ENCODE measurements at regions not wholly inside any gene's neighbourhood (a gene's known extent, or its start where the extent isn't known, plus 50 kb on each side); places are given as distances from the start of the nearest gene placed in this dataset.

- ChIA-PET POLR2A (no interaction called here), CTCF (no interaction called here)
- TF ChIP-seq ZNF311 (tag by site-specific recombination; IDR thresholded peaks at IDR 0.05; ENCODE audit: borderline replicate concordance): no peak
- no peak for TF ChIP-seq ZNF624 (tag by site-specific recombination; IDR thresholded peaks at IDR 0.05)
- TF ChIP-seq ZNF561 (tag by site-specific recombination; IDR thresholded peaks at IDR 0.05; ENCODE audit: borderline replicate concordance): no peak
- TF ChIP-seq BCL6B (tag by site-specific recombination; IDR thresholded peaks at IDR 0.05): no peak
- TF ChIP-seq, protein P1, sequence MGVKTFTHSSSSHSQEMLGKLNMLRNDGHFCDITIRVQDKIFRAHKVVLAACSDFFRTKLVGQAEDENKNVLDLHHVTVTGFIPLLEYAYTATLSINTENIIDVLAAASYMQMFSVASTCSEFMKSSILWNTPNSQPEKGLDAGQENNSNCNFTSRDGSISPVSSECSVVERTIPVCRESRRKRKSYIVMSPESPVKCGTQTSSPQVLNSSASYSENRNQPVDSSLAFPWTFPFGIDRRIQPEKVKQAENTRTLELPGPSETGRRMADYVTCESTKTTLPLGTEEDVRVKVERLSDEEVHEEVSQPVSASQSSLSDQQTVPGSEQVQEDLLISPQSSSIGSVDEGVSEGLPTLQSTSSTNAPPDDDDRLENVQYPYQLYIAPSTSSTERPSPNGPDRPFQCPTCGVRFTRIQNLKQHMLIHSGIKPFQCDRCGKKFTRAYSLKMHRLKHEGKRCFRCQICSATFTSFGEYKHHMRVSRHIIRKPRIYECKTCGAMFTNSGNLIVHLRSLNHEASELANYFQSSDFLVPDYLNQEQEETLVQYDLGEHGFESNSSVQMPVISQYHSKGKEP (tag by site-specific recombination; IDR thresholded peaks at IDR 0.05): no peak
- TF ChIP-seq, protein P2, sequence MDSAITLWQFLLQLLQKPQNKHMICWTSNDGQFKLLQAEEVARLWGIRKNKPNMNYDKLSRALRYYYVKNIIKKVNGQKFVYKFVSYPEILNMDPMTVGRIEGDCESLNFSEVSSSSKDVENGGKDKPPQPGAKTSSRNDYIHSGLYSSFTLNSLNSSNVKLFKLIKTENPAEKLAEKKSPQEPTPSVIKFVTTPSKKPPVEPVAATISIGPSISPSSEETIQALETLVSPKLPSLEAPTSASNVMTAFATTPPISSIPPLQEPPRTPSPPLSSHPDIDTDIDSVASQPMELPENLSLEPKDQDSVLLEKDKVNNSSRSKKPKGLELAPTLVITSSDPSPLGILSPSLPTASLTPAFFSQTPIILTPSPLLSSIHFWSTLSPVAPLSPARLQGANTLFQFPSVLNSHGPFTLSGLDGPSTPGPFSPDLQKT (IDR thresholded peaks at IDR 0.05; ENCODE audit: borderline replicate concordance, low read depth, low read length): no peak
- TF ChIP-seq ZNF302 (tag by site-specific recombination; IDR thresholded peaks at IDR 0.05; ENCODE audit: low read depth): no peak
- no peak for TF ChIP-seq ZNF341 (tag by site-specific recombination; IDR thresholded peaks at IDR 0.05; ENCODE audit: low read depth)
- no peak for TF ChIP-seq ZNF133 (tag by site-specific recombination; IDR thresholded peaks at IDR 0.05)
- TF ChIP-seq ZNF621 (tag by site-specific recombination; IDR thresholded peaks at IDR 0.05): no peak
- TF ChIP-seq ZNF433 (tag by site-specific recombination; IDR thresholded peaks at IDR 0.05; ENCODE audit: low read depth): no peak
- TF ChIP-seq ZNF600 (tag by site-specific recombination; IDR thresholded peaks at IDR 0.05): no peak
- TF ChIP-seq, protein P3, sequence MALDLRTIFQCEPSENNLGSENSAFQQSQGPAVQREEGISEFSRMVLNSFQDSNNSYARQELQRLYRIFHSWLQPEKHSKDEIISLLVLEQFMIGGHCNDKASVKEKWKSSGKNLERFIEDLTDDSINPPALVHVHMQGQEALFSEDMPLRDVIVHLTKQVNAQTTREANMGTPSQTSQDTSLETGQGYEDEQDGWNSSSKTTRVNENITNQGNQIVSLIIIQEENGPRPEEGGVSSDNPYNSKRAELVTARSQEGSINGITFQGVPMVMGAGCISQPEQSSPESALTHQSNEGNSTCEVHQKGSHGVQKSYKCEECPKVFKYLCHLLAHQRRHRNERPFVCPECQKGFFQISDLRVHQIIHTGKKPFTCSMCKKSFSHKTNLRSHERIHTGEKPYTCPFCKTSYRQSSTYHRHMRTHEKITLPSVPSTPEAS (tag by site-specific recombination; IDR thresholded peaks at IDR 0.05): no peak
- TF ChIP-seq ZNF555 (tag by site-specific recombination; conservative IDR thresholded peaks at IDR 0.05): no peak
- no peak for TF ChIP-seq KLF16 (tag by site-specific recombination; IDR thresholded peaks at IDR 0.05)
- TF ChIP-seq, protein P4, sequence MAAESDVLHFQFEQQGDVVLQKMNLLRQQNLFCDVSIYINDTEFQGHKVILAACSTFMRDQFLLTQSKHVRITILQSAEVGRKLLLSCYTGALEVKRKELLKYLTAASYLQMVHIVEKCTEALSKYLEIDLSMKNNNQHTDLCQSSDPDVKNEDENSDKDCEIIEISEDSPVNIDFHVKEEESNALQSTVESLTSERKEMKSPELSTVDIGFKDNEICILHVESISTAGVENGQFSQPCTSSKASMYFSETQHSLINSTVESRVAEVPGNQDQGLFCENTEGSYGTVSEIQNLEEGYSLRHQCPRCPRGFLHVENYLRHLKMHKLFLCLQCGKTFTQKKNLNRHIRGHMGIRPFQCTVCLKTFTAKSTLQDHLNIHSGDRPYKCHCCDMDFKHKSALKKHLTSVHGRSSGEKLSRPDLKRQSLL (tag by site-specific recombination; IDR thresholded peaks at IDR 0.05): no peak
- TF ChIP-seq ZNF366 (tag by site-specific recombination; conservative IDR thresholded peaks at IDR 0.05): no peak
- Histone ChIP-seq H3K36me3 (ENCODE audit: control insufficient read depth in 2 of 2, insufficient read depth in 1 of 2, low read length in 2 of 2) (no peaks in the 10 kb centered on the region), H3K9me3 (ENCODE audit: control insufficient read depth, insufficient read depth, low read depth, low read length) (no peaks in the 10 kb centered on the region), H3K27ac (ENCODE audit: extremely low read depth, low read depth, low read length) (no peak overlapping the region), H3K4me1 (ENCODE audit: control insufficient read depth, insufficient read depth, low read length) (no peaks in the 10 kb centered on the region), H3K4me3 (ENCODE audit: low read depth, low read length) (no peak overlapping the region)
Observed at GRCh38 chr14:84167026-84167425, 1362.9 kb upstream of the FLRT2 start.

GRCh38 chr14:84180336-84180735 is 1349.6 kb upstream of the FLRT2 start:
- H3K9me3 ChIP-seq (ENCODE audit: control insufficient read depth, insufficient read depth, low read depth, low read length): no peaks in the 10 kb centered on the region
- no peaks in the 10 kb centered on the region for H3K36me3 ChIP-seq (ENCODE audit: control insufficient read depth in 2 of 2, insufficient read depth in 1 of 2, low read length in 2 of 2)
- H3K4me1 ChIP-seq (ENCODE audit: control insufficient read depth, insufficient read depth, low read length): no peaks in the 10 kb centered on the region
- ChIA-PET POLR2A (no interaction called here), CTCF (no interaction called here)
- H3K4me3 ChIP-seq (ENCODE audit: low read depth, low read length): no peak overlapping the region
- no peak overlapping the region for H3K27ac ChIP-seq (ENCODE audit: extremely low read depth, low read depth, low read length)
- no peak for TF ChIP-seq ZNF514 (tag by site-specific recombination; IDR thresholded peaks at IDR 0.05)
